GM19463 (cell line): ENCODE measurements at regions not wholly inside any gene's neighbourhood (a gene's known extent, or its start where the extent isn't known, plus 50 kb on each side); places are given as distances from the start of the nearest gene placed in this dataset.

Experiments used
- ATAC-seq: cut with Tn5 transposase; IDR thresholded peaks from one replicate; pipeline ENCODE4 v1.9.1; 2021; ENCODE audit warnings: mild to moderate bottlenecking, moderate library complexity; ENCODE audit not compliant: unreplicated experiment

GRCh38 chr12:103093499-103094106 is 136.1 kb downstream of the ASCL1 start:
- ATAC-seq: no peak

GRCh38 chr12:103097496-103097895 is 140.0 kb downstream of the ASCL1 start:
- ATAC-seq: no peak

- no peak for ATAC-seq
Observed at GRCh38 chr12:103100257-103100831, 142.9 kb downstream of the ASCL1 start.

- peak; percentile 73 for ATAC-seq
Observed at GRCh38 chr12:103102225-103102744, 144.8 kb downstream of the ASCL1 start.

GRCh38 chr12:103105971-103106597 is 148.6 kb downstream of the ASCL1 start:
- peak; percentile 54 for ATAC-seq

- no peak for ATAC-seq
Observed at GRCh38 chr12:103109861-103110260, 152.4 kb downstream of the ASCL1 start.

- ATAC-seq: peak; percentile 97
Observed at GRCh38 chr12:103114296-103115055, 157.0 kb downstream of the ASCL1 start.

- ATAC-seq: no peak
Observed at GRCh38 chr12:103128862-103129501, 171.5 kb downstream of the ASCL1 start.

GRCh38 chr12:103130564-103130963 is 173.1 kb downstream of the ASCL1 start:
- ATAC-seq: no peak

- ATAC-seq: no peak
Observed at GRCh38 chr12:103138538-103138937, 181.1 kb downstream of the ASCL1 start.

- ATAC-seq: no peak
Observed at GRCh38 chr12:103139876-103140275, 182.4 kb downstream of the ASCL1 start.

GRCh38 chr12:103140286-103140685 is 182.8 kb downstream of the ASCL1 start:
- no peak for ATAC-seq

GRCh38 chr12:103144278-103144677 is 186.8 kb downstream of the ASCL1 start:
- no peak for ATAC-seq

GRCh38 chr12:103160622-103161021 is 203.1 kb downstream of the ASCL1 start:
- ATAC-seq: no peak

GRCh38 chr12:103161582-103162362 is 204.3 kb downstream of the ASCL1 start:
- ATAC-seq: no peak

GRCh38 chr12:103166949-103167348 is 209.5 kb downstream of the ASCL1 start:
- ATAC-seq: no peak

- no peak for ATAC-seq
Observed at GRCh38 chr12:103172447-103173112, 215.1 kb downstream of the ASCL1 start.

- ATAC-seq: no peak
Observed at GRCh38 chr12:103175625-103176024, 218.2 kb downstream of the ASCL1 start.

- ATAC-seq: no peak
Observed at GRCh38 chr12:103177639-103178255, 220.3 kb downstream of the ASCL1 start.
